ENCODE measurements at regions not wholly inside any gene's neighbourhood (a gene's known extent, or its start where the extent isn't known, plus 50 kb on each side); places are given as distances from the start of the nearest gene placed in this dataset.

DNA sequence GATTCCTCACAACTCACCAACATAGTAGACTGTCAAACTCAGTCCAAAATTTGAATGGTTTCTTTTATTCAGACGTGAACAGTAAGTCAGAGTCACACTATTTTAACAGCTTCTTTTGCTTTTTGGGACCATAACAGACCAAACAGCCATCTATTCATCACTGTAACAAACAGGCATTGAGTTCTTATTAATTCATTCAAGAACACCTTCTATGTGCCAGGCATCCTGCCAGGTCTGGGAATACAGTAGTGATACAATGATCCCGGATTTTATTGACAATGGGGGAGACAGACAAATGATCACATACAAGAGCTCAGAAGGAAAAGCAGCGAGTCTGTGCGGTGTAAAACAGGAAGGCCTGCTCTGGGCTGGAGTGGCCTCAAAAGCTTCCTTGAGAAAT lies 153.3 kb upstream of the ERCC6L2 start:
- H3K4me3 Mint-ChIP-seq = no peak overlapping the region
- WGBS (ENCODE audit: extremely low coverage, insufficient read length, low lambda C conversion rate) = no CpG with 5 or more reads among the region's 4 CpGs

More for the DNA sequence above, 153.3 kb upstream of the ERCC6L2 start:
- H3K36me3 Mint-ChIP-seq (ENCODE audit: insufficient read depth in 1 of 3, low read depth in 3 of 3) = no peaks in the 10 kb centered on the region
- Histone ChIP-seq H2BK12ac (ENCODE audit: insufficient read length, low read depth, low read length) (no peak overlapping the region), H4K8ac (replicated peaks; ENCODE audit: insufficient read length, low read depth, low read length) (no peak overlapping the region), H3K4me2 (ENCODE audit: insufficient read depth, insufficient read length, low read length) (no peak overlapping the region), H2BK20ac (ENCODE audit: low read depth, low read length, poor library complexity, severe bottlenecking) (no peak overlapping the region), H3K79me1 (ENCODE audit: insufficient read depth, low read depth, low read length, poor library complexity, severe bottlenecking) (no peaks in the 10 kb centered on the region), H3K18ac (ENCODE audit: insufficient read length, low read depth, low read length) (no peak overlapping the region), H3T11ph (ENCODE audit: low read length) (no peak overlapping the region), H3K23me2 (ENCODE audit: insufficient read length, low read depth, low read length, poor library complexity, severe bottlenecking) (no peaks in the 10 kb centered on the region), H4K91ac (ENCODE audit: insufficient read length, low read depth, low read length) (no peak overlapping the region), H2BK5ac (ENCODE audit: insufficient read length, low read length) (no peak overlapping the region), H2BK15ac (ENCODE audit: low read depth, low read length) (no peak overlapping the region), H3K4me1 (ENCODE audit: insufficient read depth, low read length) (no peaks in the 10 kb centered on the region), H2BK120ac (ENCODE audit: low read depth, low read length, poor library complexity, severe bottlenecking) (no peak overlapping the region), H4K20me1 (ENCODE audit: control insufficient read depth, insufficient read depth, insufficient read length) (no peaks in the 10 kb centered on the region), H3K79me2 (ENCODE audit: insufficient read depth, low read length) (no peaks in the 10 kb centered on the region), H3K9ac (ENCODE audit: extremely low read depth, insufficient read length, low read length) (no peak overlapping the region), H3K14ac (ENCODE audit: insufficient read depth, low read length) (no peak overlapping the region), H3K9me3 (ENCODE audit: control insufficient read depth, low read depth, low read length) (no peaks in the 10 kb centered on the region), H3K56ac (ENCODE audit: insufficient read length, low read depth, low read length) (no peak overlapping the region), H3K4ac (ENCODE audit: low read depth, low read length) (no peak overlapping the region), H2AK5ac (ENCODE audit: insufficient read length, low read length) (no peak overlapping the region), H3K27me3 (ENCODE audit: insufficient read depth, low read length) (no peaks in the 10 kb centered on the region), H3K27ac (ENCODE audit: insufficient read length, low read depth, low read length) (no peak overlapping the region), H3K23ac (ENCODE audit: insufficient read length, low read depth, low read length) (no peak overlapping the region), H4K5ac (ENCODE audit: insufficient read length, low read depth, low read length) (no peak overlapping the region), H2AFZ (ENCODE audit: low read length) (no peak overlapping the region)
- no peaks in the 10 kb centered on the region for H3K4me1 Mint-ChIP-seq
- no peak overlapping the region for H3K27ac Mint-ChIP-seq
- peaks cover 0 to 3% of the 10 kb centered on the region in 2 experiments; a peak in 3 of 5 replicates for H3K9me3 Mint-ChIP-seq
- TF ChIP-seq CTCF (conservative IDR thresholded peaks at IDR 0.05) = no peak
- H3K27me3 Mint-ChIP-seq (ENCODE audit: low read depth) = peaks cover 4% of the 10 kb centered on the region
- no peak for DNase-seq

Measured in H9 (cell line).